CD4-positive, alpha-beta T cell treated with Interleukin-21 for 1 hour (primary cell): ENCODE measurements at regions not wholly inside any gene's neighbourhood (a gene's known extent, or its start where the extent isn't known, plus 50 kb on each side); places are given as distances from the start of the nearest gene placed in this dataset.
"Not testable (repeated sequence)": the region's sequence is repeated elsewhere in the genome, so short reads cannot be mapped to it uniquely, and the experiment has no call there.

Experiments
- DNase-seq: peaks from one replicate; pipeline ENCODE4 v3.0.0-alpha.2; 2020

GRCh38 chr4:128437023-128437422 is 149.4 kb upstream of the PGRMC2 start:
- DNase-seq, result not testable (repeated sequence)

GRCh38 chr4:128429023-128429613 is 141.5 kb upstream of the PGRMC2 start:
- DNase-seq, result not testable (repeated sequence)

- no peak for DNase-seq
Observed at GRCh38 chr4:128428397-128428796, 140.8 kb upstream of the PGRMC2 start.

- no peak for DNase-seq
Observed at GRCh38 chr4:128427832-128428366, 140.3 kb upstream of the PGRMC2 start.

DNA sequence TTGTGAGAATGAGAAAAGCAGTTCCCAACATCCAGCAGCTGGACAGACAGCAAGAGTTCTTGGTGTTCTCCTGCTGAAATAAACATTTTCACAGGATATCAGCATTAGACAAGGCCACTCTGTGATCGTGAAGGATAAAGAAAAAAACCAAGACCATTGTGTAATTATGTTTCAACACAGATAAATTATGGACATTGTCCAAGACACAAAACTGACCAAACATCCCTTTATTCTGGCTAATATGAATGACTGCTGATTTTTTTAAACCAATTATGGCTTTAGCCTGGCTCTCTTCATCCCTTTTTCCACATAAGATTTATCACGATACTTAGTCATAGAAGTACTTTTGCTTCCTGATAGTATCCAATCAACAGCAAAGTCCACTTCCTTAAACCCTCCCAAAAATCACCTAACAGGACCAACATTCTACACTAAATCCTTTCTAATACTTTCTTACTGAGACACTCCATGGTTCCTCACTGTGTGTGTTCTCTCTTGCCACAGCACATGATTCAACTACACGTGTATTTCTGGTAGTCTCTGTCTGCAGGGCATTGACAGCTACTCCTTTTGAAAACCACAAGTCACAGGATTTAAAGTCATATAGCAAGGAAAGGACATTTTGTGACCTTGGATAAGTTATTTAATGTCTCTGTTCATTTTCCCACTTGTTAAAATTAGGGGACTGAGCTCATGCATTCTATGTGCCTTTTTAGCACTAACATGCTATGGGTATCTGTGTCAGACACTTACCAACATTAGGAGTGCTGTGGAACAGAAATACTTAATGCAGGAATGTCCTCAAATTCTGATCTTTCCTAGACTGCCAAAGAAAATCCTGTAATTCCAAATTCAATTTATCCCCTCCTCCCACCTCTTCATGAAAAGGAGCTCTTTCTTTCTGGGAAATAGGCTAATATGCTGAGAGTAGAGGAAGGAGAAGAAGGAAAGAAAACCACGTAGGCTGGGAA is 137.2 kb upstream of the PGRMC2 start:
- no peak for DNase-seq

- not testable (repeated sequence) for DNase-seq
Observed at GRCh38 chr4:128422296-128422695, 134.7 kb upstream of the PGRMC2 start.

DNA sequence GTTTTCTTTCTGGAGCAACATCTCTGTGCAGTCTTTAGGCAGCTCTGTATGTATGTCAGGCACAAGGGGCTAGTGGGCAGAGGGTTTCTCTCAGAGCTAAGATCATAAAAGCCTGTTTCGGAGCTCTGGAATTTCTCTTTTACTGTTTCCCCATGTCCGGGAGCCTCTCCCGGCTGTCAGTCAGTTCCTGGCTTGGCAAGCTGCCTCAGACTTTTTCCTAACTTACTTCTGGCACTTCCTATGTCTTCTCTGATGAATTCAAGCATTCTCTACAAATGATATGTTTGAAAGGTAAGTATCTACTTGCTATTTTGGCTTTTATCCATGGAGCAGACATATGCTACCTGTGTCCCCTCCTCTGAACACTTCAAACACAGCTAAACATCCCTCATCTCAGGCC is 129.3 kb upstream of the PGRMC2 start:
- DNase-seq, result no peak

- no peak for DNase-seq
Observed at GRCh38 chr4:128410037-128410436, 122.4 kb upstream of the PGRMC2 start.

- no peak for DNase-seq
Observed at GRCh38 chr4:128403586-128403985, 116.0 kb upstream of the PGRMC2 start.

DNA sequence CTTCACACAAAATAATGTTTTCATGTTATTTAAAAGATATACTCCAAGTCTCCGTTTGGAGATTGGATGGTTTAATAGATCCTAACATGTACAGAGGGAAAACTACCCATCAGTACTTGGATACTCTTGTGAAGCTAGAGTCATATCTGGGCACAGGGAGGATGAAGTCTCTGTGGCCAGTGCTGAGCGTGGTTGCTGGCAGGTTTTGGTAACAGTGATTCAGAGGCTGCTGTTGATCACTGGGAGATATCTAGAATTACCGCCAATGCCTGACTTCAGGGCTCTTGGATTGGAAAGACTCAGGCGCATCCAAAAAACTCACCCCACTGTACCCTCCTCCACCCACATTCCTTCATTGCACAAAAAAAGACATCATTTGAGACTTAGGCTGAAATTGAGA is 107.2 kb upstream of the PGRMC2 start:
- DNase-seq, result no peak

- no peak for DNase-seq
Observed at GRCh38 chr4:128393101-128393704, 105.6 kb upstream of the PGRMC2 start.

DNA sequence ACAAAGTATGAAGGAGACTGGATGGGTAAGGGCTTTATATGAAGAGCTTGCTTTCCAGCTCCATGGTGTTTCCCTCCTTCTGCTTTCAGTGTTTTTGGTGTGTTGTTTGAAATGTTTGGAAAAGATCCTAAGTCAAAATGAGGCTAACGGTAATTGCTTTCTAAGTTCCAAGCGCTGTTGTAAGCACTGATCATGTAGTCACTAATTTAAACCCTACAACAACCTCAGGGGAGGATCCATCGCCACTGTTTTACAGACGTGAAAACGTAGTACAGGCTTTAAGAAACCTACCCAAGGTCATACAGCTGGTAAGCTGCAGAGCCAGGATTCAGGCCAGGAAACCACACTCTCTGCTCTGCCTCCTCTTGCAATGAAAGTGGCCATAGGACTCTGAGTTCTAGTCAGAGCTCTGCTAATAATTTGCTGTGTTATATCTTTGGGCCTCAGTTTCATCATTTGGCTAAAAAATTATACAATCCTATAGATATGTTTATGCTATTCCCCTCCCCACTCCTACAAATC is 102.9 kb upstream of the PGRMC2 start:
- no peak for DNase-seq

DNA sequence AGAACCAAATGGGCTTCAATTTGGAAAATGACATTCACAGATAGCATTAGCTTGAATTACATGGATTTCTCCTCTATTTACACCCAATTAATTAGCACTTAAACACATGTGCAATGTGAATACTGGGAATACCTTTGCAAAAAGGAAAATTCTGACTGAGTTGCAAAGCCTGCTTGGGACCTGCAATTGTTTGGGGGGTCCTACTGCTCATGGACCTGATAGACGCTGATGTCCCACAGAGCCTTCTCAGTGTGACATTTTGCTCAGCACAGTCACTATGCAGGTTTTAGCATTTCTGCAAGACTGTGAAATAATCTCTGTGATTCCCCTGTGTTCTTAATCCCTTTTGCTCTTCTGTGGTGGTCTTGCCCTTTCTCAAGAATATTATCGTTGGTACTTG is 101.2 kb upstream of the PGRMC2 start:
- DNase-seq, result no peak

DNA sequence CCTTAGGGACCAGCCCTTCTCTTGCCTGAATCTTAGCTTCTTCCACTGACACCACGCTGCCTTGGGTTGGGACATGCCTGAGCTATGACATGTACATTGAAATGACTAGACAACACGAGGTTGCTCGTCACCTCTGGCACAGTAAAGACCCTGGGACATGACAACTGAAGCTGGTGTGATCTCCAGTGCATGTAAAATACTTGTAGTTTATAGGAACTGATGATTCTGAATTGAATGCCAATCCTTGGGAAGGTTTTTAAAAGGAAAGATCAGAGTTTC is 100.7 kb upstream of the PGRMC2 start:
- DNase-seq, result no peak

GRCh38 chr4:128387600-128388351 is 100.2 kb upstream of the PGRMC2 start:
- no peak for DNase-seq

DNA sequence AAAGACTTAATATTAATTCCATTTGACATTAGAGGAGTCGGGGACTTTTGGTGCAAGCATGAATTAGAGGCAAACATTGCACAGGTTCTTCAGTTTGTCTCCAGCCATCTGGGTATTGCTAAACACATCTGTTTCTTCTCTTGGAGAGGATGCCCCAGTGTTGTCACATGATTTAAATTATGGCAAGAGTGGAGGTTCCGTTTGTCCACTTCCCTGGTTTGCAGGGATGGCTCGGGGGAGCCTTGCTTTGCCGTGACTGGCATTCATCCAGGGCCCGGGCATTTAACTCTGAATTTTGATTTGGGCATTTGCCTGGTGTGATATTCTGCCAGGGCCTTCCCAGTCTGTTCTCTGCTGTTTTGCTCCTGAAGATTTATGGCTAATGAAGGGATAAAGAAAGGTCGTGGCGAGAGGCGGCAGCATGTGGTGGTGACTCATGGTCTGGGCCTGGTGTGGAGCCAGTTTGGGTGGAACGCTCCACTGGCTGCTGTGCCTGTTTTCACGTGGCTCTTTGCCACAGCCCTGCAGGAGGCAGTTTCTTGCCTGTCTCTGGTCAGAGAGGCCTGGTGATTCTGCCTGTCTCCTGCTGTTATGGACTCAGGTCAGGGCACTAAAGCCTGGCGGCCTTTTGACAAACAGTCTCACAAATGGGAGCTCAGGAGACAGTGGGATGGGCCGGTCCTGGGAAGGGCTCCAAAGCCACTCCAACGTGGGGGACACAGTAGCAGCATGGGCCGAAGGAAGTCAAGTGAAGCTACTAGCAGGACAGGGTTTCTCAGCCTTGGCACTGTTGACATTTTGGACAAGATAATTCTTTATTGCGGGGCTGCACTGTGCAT is 99.4 kb upstream of the PGRMC2 start:
- no peak for DNase-seq

GRCh38 chr4:128385683-128386304 is 98.2 kb upstream of the PGRMC2 start:
- DNase-seq, result no peak

DNA sequence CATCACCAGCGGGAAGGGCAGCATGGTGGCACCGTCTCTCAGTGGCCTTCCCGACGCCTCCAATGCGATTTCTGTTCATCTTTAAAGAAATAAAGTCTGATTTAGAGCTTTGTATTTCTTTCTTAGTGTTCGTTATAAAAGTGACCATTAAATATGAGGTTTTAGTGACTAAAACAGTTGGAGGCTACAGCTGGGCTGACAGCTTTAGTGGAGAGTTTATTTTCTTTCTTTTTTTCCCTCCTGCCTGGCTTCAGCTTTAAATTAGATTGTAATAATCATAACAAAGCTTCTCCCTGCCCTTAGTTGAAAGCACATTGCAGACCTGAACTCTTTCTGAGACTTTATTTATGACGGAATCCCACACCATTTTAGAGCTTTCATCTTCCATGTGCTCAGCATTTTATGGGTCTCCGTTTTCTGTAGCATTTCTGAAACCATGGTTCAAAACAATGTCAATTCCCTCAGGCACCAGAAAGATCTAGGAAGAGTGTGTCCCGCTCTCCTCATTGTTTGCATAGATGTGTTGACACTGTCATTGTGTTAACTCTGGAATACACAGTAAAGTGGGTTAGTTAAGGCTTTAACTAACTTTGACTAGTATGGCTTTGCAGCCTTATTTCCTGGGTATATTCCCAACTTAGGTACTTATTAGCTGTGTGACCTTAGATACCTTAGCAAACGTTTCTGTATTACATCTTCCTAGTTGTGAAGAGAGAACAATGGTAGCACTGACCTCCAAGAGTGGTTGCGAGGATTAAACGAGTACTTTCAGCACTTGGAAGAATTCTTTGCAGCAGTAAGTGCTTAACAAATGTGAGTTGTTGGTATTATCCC is 97.4 kb upstream of the PGRMC2 start:
- no peak for DNase-seq

GRCh38 chr4:128384091-128384520 is 96.5 kb upstream of the PGRMC2 start:
- no peak for DNase-seq
